ENCODE measurements at regions not wholly inside any gene's neighbourhood (a gene's known extent, or its start where the extent isn't known, plus 50 kb on each side); places are given as distances from the start of the nearest gene placed in this dataset.

- TF ChIP-seq POLR2AphosphoS5 (IDR thresholded peaks at IDR 0.05; ENCODE audit: low read depth, low read length) (no peak), TAF1 (IDR thresholded peaks at IDR 0.05; ENCODE audit: low read depth, low read length) (no peak), POLR2A (IDR thresholded peaks at IDR 0.05; ENCODE audit: low read depth, low read length) (no peak), PAX5 (IDR thresholded peaks at IDR 0.05; ENCODE audit: insufficient read depth, low read length, severe bottlenecking) (no peak), SPI1 (IDR thresholded peaks at IDR 0.05; ENCODE audit: low read depth, low read length) (no peak), POU2F2 (IDR thresholded peaks at IDR 0.05; ENCODE audit: low read depth, low read length) (no peak)
Observed at GRCh38 chr6:167470101-167470835, 145.4 kb downstream of the TTLL2 start.
